A673 (cell line): ENCODE measurements at regions not wholly inside any gene's neighbourhood (a gene's known extent, or its start where the extent isn't known, plus 50 kb on each side); places are given as distances from the start of the nearest gene placed in this dataset.

Experiments used
- EZH2 ChIP-seq: fragments of 200-600 bp; sonication (generic); IDR thresholded peaks from 2 replicates; pipeline ENCODE4 v1.6.1; 2017; ENCODE audit warnings: borderline replicate concordance, low read depth, mild to moderate bottlenecking, mixed read lengths, antibody characterized with exemption, low read length; ENCODE audit not compliant: poor library complexity, severe bottlenecking
- TF ChIP-seq, protein P1 (sequence below): fragments of 300-800, 200-600 bp; sonication (generic); conservative IDR thresholded peaks from 2 replicates; pipeline ENCODE4 v1.5.1; 2017; ENCODE audit warnings: low read depth, mild to moderate bottlenecking, antibody characterized with exemption, low read length, moderate library complexity, mixed read lengths

DNA sequence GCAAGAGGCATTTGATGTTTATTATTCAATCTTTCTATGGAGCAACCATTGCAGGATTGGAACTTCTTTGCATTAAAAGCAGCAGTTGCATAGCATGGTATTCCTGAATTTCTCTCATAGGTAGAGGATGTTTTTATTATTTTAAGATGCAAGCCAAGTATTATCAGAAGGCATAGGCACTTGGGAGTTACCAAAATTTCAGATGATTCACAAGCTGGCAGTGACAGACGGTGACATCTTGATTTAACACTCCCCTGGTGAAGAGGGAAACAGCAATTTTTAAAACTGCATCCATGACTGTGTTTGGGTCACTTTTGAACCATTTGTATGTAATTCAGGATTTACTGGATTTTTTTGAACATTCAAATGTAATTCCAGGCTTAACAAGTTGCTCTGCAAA lies 654.3 kb downstream of the SLC4A3 start:
- TF ChIP-seq, protein P1, sequence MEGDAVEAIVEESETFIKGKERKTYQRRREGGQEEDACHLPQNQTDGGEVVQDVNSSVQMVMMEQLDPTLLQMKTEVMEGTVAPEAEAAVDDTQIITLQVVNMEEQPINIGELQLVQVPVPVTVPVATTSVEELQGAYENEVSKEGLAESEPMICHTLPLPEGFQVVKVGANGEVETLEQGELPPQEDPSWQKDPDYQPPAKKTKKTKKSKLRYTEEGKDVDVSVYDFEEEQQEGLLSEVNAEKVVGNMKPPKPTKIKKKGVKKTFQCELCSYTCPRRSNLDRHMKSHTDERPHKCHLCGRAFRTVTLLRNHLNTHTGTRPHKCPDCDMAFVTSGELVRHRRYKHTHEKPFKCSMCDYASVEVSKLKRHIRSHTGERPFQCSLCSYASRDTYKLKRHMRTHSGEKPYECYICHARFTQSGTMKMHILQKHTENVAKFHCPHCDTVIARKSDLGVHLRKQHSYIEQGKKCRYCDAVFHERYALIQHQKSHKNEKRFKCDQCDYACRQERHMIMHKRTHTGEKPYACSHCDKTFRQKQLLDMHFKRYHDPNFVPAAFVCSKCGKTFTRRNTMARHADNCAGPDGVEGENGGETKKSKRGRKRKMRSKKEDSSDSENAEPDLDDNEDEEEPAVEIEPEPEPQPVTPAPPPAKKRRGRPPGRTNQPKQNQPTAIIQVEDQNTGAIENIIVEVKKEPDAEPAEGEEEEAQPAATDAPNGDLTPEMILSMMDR, result no peak
- TF ChIP-seq EZH2, result no peak
